ENCODE measurements at regions not wholly inside any gene's neighbourhood (a gene's known extent, or its start where the extent isn't known, plus 50 kb on each side); places are given as distances from the start of the nearest gene placed in this dataset.

DNA sequence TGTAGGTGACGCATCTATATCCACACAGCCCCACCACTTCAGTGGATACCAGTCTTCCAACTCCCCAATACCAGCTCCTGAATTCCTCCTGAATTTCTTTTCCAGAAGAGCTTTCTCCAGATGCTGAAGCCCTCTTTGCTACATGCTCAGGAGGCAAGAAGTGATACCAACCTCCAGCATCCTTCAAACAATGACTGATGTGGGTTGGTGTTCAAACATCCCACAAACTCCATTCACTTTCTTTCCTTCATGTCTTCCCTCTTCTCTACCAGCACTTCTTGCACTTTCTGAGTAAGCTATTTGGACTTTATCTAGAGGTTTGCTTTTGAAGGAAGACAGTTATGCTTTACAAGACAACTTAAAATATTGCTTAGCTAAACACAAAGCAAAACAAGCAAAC is 179.9 kb upstream of the RORB start:
- TF ChIP-seq POLR2AphosphoS5 (IDR thresholded peaks at IDR 0.05; ENCODE audit: borderline replicate concordance, low read depth, low read length), result no peak
- no peak for TF ChIP-seq EZH2 (IDR thresholded peaks at IDR 0.05)
